H1 (cell line): ENCODE measurements at regions not wholly inside any gene's neighbourhood (a gene's known extent, or its start where the extent isn't known, plus 50 kb on each side); places are given as distances from the start of the nearest gene placed in this dataset.

Experiments used
- BACH1 ChIP-seq: IDR thresholded peaks from 2 replicates; pipeline ENCODE4 v1.6.1; 2012; ENCODE audit warnings: low read length, improper control_type of control experiment
- BCL11A ChIP-seq, 2 experiments: IDR thresholded peaks; one replicate each; pipeline ENCODE4 v1.6.1; 2011; ENCODE audit warnings: low read depth in 2 of 2, low read length in 2 of 2, mild to moderate bottlenecking in 2 of 2
- CHD7 ChIP-seq: fragments of 300-600 bp; sonication (generic); IDR thresholded peaks from 2 replicates; pipeline ENCODE4 v1.7.1; 2012; ENCODE audit warnings: low read length, moderate library complexity, mild to moderate bottlenecking, inconsistent platforms; ENCODE audit not compliant: insufficient replicate concordance
- FOSL1 ChIP-seq: IDR thresholded peaks from 2 replicates; pipeline ENCODE4 v1.6.1; 2011; ENCODE audit warnings: mild to moderate bottlenecking, low read depth, low read length, moderate library complexity; ENCODE audit not compliant: insufficient read depth
- GABPA ChIP-seq: IDR thresholded peaks from 2 replicates; pipeline ENCODE4 v1.6.1; 2011; ENCODE audit warnings: mild to moderate bottlenecking, low read length, moderate library complexity, borderline replicate concordance; ENCODE audit not compliant: insufficient read depth
- RBBP5 ChIP-seq: IDR thresholded peaks from 2 replicates; pipeline ENCODE4 v1.7.1; 2012; ENCODE audit warnings: low read depth, mild to moderate bottlenecking, inconsistent platforms, low read length, moderate library complexity, borderline replicate concordance
- SUZ12 ChIP-seq: fragments of 200-600 bp; sonication (generic); IDR thresholded peaks from 2 replicates; pipeline ENCODE4 v1.6.1; 2012; ENCODE audit warnings: mild to moderate bottlenecking, inconsistent platforms, low read length, moderate library complexity, mixed read lengths
- TAF7 ChIP-seq: optimal IDR thresholded peaks from 2 replicates; pipeline ENCODE3; 2011; ENCODE audit warnings: low read depth, mild to moderate bottlenecking, inconsistent platforms, low read length, moderate library complexity, borderline replicate concordance
- TF ChIP-seq, protein P1 (sequence below): IDR thresholded peaks from 2 replicates; pipeline ENCODE4 v1.6.1; 2011; ENCODE audit warnings: low read depth, mild to moderate bottlenecking, low read length; ENCODE audit not compliant: insufficient read depth

GRCh38 chr3:168860592-168860991 lies 764.9 kb upstream of the GOLIM4 start (continued):
- TF ChIP-seq CHD7 (no peak), BCL11A (IDR thresholded peaks at IDR 0.05; ENCODE audit: low read depth in 2 of 2, low read length in 2 of 2) (no peak), SUZ12 (no peak), RBBP5 (no peak), BACH1 (no peak), GABPA (no peak), TAF7 (no peak), FOSL1 (no peak)
- TF ChIP-seq, protein P1, sequence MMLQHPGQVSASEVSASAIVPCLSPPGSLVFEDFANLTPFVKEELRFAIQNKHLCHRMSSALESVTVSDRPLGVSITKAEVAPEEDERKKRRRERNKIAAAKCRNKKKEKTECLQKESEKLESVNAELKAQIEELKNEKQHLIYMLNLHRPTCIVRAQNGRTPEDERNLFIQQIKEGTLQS = no peak
